T-helper 9 cell (primary cell): ENCODE measurements at regions not wholly inside any gene's neighbourhood (a gene's known extent, or its start where the extent isn't known, plus 50 kb on each side); places are given as distances from the start of the nearest gene placed in this dataset.
A peak's percentile ranks its signal among the peaks of the same experiment; 100 is the strongest.
"Not testable (repeated sequence)": the region's sequence is repeated elsewhere in the genome, so short reads cannot be mapped to it uniquely, and the experiment has no call there.

Experiments
- DNase-seq: peaks from one replicate; pipeline ENCODE4 v3.0.0-alpha.2; 2020

GRCh38 chr2:105567996-105568494 lies 169.2 kb upstream of the FHL2 start:
- no peak for DNase-seq

GRCh38 chr2:105563000-105563719 lies 164.3 kb upstream of the FHL2 start:
- no peak for DNase-seq

- DNase-seq, result no peak
Observed at GRCh38 chr2:105561401-105561800, 162.6 kb upstream of the FHL2 start.

- DNase-seq, result no peak
Observed at GRCh38 chr2:105560157-105560556, 161.3 kb upstream of the FHL2 start.

- DNase-seq, result no peak
Observed at GRCh38 chr2:105557021-105557920, 158.4 kb upstream of the FHL2 start.

- no peak for DNase-seq
Observed at GRCh38 chr2:105556366-105556765, 157.5 kb upstream of the FHL2 start.

- no peak for DNase-seq
Observed at GRCh38 chr2:105554235-105554634, 155.4 kb upstream of the FHL2 start.

GRCh38 chr2:105553538-105554196 lies 154.8 kb upstream of the FHL2 start:
- no peak for DNase-seq

- DNase-seq, result no peak
Observed at GRCh38 chr2:105546628-105546974, 147.8 kb upstream of the FHL2 start.

GRCh38 chr2:105545730-105546627 lies 147.1 kb upstream of the FHL2 start:
- DNase-seq, result peak; percentile 61

- no peak for DNase-seq
Observed at GRCh38 chr2:105544591-105545377, 145.9 kb upstream of the FHL2 start.

GRCh38 chr2:105541189-105542050 lies 142.6 kb upstream of the FHL2 start:
- DNase-seq, result no peak

GRCh38 chr2:105540642-105541041 lies 141.8 kb upstream of the FHL2 start:
- DNase-seq, result no peak

- DNase-seq, result no peak
Observed at GRCh38 chr2:105539331-105539730, 140.5 kb upstream of the FHL2 start.

GRCh38 chr2:105538840-105539239 lies 140.0 kb upstream of the FHL2 start:
- no peak for DNase-seq

GRCh38 chr2:105537920-105538319 lies 139.1 kb upstream of the FHL2 start:
- DNase-seq, result no peak

- DNase-seq, result no peak
Observed at GRCh38 chr2:105537466-105537865, 138.6 kb upstream of the FHL2 start.

GRCh38 chr2:105536175-105536574 lies 137.3 kb upstream of the FHL2 start:
- no peak for DNase-seq

GRCh38 chr2:105529258-105529657 lies 130.4 kb upstream of the FHL2 start:
- not testable (repeated sequence) for DNase-seq
